ENCODE measurements at regions not wholly inside any gene's neighbourhood (a gene's known extent, or its start where the extent isn't known, plus 50 kb on each side); places are given as distances from the start of the nearest gene placed in this dataset.

DNA sequence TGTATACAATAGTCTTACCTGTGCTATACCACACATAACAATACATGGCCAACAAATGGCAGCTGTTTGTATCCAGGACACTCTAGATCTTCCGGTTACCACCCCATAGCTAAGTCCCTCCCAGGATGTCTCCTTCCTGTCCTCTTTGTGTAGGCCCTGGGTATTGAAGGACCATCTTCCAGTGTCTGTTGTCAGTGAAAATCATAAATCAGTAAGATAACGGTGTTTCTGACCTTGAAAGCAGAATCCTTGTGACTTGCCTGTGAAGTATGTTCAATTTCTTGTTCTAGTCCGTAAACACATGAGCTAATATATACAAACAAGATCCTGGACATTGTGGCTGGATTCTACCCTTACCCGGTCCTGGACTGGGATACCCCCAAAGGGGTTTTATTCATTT, 462.8 kb downstream of the NTRK3 start:
- Histone ChIP-seq H3K27me3 (no peaks in the 10 kb centered on the region), H3K27ac (no peak overlapping the region), H3K9me3 (no peaks in the 10 kb centered on the region), H3K36me3 (no peaks in the 10 kb centered on the region), H3K4me3 (no peak overlapping the region), H3K4me1 (peaks cover 0 to 5% (median 0%) of the 10 kb centered on the region in 9 donors)
- no peak for ATAC-seq
- WGBS, 2 donors: 79 to 88% methylated on average over 4 of the region's 4 CpGs
- intact Hi-C loops (cut with DNase I): no loop called here
- DNase-seq: no peak
- no peak for TF ChIP-seq CTCF (IDR thresholded peaks at IDR 0.05)

GRCh38 chr15:87792250-87793040, 464.1 kb downstream of the NTRK3 start:
- Histone ChIP-seq H3K36me3 (no peaks in the 10 kb centered on the region), H3K4me3 (no peak overlapping the region), H3K9me3 (no peaks in the 10 kb centered on the region), H3K27ac (no peak overlapping the region), H3K27me3 (no peaks in the 10 kb centered on the region), H3K4me1 (peaks cover 0 to 5% (median 0%) of the 10 kb centered on the region in 9 donors)
- no peak for ATAC-seq
- no peak for TF ChIP-seq CTCF (IDR thresholded peaks at IDR 0.05)
- 41 to 50% methylated on average over 6 of the region's 6 CpGs for WGBS, 2 donors
- DNase-seq: no peak
- intact Hi-C loops (cut with DNase I): no loop called here

DNA sequence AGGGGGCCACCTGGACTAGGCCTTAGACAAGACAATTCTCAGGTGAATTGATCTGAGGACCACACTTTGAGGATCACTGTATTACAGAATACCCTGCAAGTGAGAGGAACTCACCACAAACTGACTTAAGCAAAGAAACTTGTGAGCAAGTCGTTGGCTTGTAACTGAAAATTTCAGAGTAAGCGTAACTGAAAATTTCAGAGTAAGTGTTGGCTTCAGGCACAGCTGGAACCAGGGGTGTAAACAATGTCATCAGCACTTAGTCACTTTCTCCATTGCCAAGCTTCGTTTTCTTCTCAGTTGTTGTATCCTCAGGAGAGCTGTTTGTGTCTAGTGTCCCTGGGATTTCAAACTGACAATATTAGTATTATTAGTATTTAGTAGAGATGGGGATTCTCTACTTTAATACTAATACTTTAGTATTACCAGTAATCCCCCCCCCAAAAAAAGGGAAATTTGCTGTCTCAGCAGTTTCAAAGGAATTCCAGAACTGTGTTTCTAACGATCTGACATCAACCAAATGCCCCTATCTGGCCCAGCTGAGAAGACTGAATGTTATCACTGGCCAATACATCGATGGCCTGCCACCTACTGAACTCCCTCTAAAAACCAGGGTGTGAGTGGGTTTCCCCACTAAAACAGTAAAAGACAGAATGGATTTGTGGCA, 474.4 kb downstream of the NTRK3 start:
- Histone ChIP-seq H3K27me3 (no peaks in the 10 kb centered on the region), H3K27ac (no peak overlapping the region), H3K4me3 (no peak overlapping the region), H3K9me3 (no peaks in the 10 kb centered on the region), H3K36me3 (no peaks in the 10 kb centered on the region), H3K4me1 (no peaks in the 10 kb centered on the region)
- intact Hi-C loops (cut with DNase I): no loop called here
- DNase-seq (no peak), ATAC-seq (no peak)
- WGBS, 2 donors: 34 to 42% methylated on average over 5 of the region's 5 CpGs
- TF ChIP-seq CTCF (IDR thresholded peaks at IDR 0.05): no peak

DNA sequence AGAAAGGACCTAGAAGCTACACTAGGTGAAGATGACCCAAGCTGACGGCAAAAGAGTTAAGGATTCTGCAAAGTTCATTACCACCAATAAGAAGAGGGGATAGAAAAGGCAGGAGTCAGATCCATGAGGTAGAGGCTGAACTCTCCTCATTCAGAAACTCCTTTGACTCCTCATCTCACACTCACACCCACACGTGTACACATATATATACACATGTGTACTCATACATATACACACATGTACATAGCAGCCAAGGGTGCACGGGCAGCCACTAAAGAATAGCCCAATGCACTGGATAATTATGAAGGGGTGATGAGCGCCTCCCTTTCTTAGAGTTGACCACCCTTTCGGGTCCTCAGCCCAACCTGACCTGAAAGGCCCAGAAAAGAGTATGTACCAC, 476.8 kb downstream of the NTRK3 start:
- intact Hi-C loops (cut with DNase I): no loop called here
- no peak for DNase-seq

More for the DNA sequence above, 476.8 kb downstream of the NTRK3 start:
- no peaks in the 10 kb centered on the region for H3K27me3 ChIP-seq
- ATAC-seq: no peak
- peaks cover 0 to 8% (median 0%) of the 10 kb centered on the region in 9 donors for H3K4me1 ChIP-seq
- WGBS, 2 donors: 85 to 90% methylated on average over 5 of the region's 5 CpGs
- no peaks in the 10 kb centered on the region for H3K9me3 ChIP-seq
- H3K4me3 ChIP-seq: no peak overlapping the region
- H3K36me3 ChIP-seq: no peaks in the 10 kb centered on the region
- H3K27ac ChIP-seq: no peak overlapping the region
- no peak for TF ChIP-seq CTCF (IDR thresholded peaks at IDR 0.05)
